ENCODE measurements at regions not wholly inside any gene's neighbourhood (a gene's known extent, or its start where the extent isn't known, plus 50 kb on each side); places are given as distances from the start of the nearest gene placed in this dataset.

- H3K4me1 ChIP-seq (ENCODE audit: insufficient read depth, poor library complexity, severe bottlenecking), result no peaks in the 10 kb centered on the region
Measured at GRCh38 chr14:36020120-36021029, 156.1 kb downstream of the PTCSC3 start.

GRCh38 chr14:36019126-36019525, 157.4 kb downstream of the PTCSC3 start:
- Histone ChIP-seq H3K27me3 (ENCODE audit: insufficient read depth, poor library complexity, severe bottlenecking) (peaks cover 12% of the 10 kb centered on the region), H3K36me3 (ENCODE audit: low read depth) (no peaks in the 10 kb centered on the region), H3K4me3 (ENCODE audit: severe bottlenecking) (no peak overlapping the region), H3K27ac (ENCODE audit: poor library complexity, severe bottlenecking) (no peak overlapping the region), H3K9me3 (ENCODE audit: severe bottlenecking) (no peaks in the 10 kb centered on the region), H3K4me1 (ENCODE audit: insufficient read depth, poor library complexity, severe bottlenecking) (no peaks in the 10 kb centered on the region)
- no peak for TF ChIP-seq CTCF (IDR thresholded peaks at IDR 0.05; ENCODE audit: poor library complexity, severe bottlenecking)
- ATAC-seq (ENCODE audit: low read depth) (no peak), DNase-seq (ENCODE audit: low spot score) (no peak)

More at GRCh38 chr14:36020120-36021029, 156.1 kb downstream of the PTCSC3 start:
- Histone ChIP-seq H3K27me3 (ENCODE audit: insufficient read depth, poor library complexity, severe bottlenecking) (peaks cover 12% of the 10 kb centered on the region), H3K9me3 (ENCODE audit: severe bottlenecking) (no peaks in the 10 kb centered on the region), H3K27ac (ENCODE audit: poor library complexity, severe bottlenecking) (no peak overlapping the region), H3K36me3 (ENCODE audit: low read depth) (no peaks in the 10 kb centered on the region), H3K4me3 (ENCODE audit: severe bottlenecking) (no peak overlapping the region)
- DNase-seq (ENCODE audit: low spot score), result no peak
- TF ChIP-seq CTCF (IDR thresholded peaks at IDR 0.05; ENCODE audit: poor library complexity, severe bottlenecking), result no peak
- ATAC-seq (ENCODE audit: low read depth), result no peak

- Histone ChIP-seq H3K9me3 (ENCODE audit: severe bottlenecking) (no peaks in the 10 kb centered on the region), H3K4me3 (ENCODE audit: severe bottlenecking) (no peak overlapping the region), H3K4me1 (ENCODE audit: insufficient read depth, poor library complexity, severe bottlenecking) (no peaks in the 10 kb centered on the region), H3K27me3 (ENCODE audit: insufficient read depth, poor library complexity, severe bottlenecking) (peaks cover 4% of the 10 kb centered on the region), H3K36me3 (ENCODE audit: low read depth) (no peaks in the 10 kb centered on the region), H3K27ac (ENCODE audit: poor library complexity, severe bottlenecking) (no peak overlapping the region)
- no peak for ATAC-seq (ENCODE audit: low read depth)
- no peak for DNase-seq (ENCODE audit: low spot score)
- TF ChIP-seq CTCF (IDR thresholded peaks at IDR 0.05; ENCODE audit: poor library complexity, severe bottlenecking), result no peak
Measured at GRCh38 chr14:36014236-36014635, 162.3 kb downstream of the PTCSC3 start.

GRCh38 chr14:36013483-36013882, 163.0 kb downstream of the PTCSC3 start:
- ATAC-seq (ENCODE audit: low read depth) (no peak; the same call in 2 of the 3 replicates), DNase-seq (ENCODE audit: low spot score) (no peak)
- no peak overlapping the region for H3K27ac ChIP-seq (ENCODE audit: poor library complexity, severe bottlenecking)
- no peaks in the 10 kb centered on the region for H3K9me3 ChIP-seq (ENCODE audit: severe bottlenecking)
- H3K4me1 ChIP-seq (ENCODE audit: insufficient read depth, poor library complexity, severe bottlenecking), result no peaks in the 10 kb centered on the region
- no peaks in the 10 kb centered on the region for H3K36me3 ChIP-seq (ENCODE audit: low read depth)
- peaks cover 4% of the 10 kb centered on the region for H3K27me3 ChIP-seq (ENCODE audit: insufficient read depth, poor library complexity, severe bottlenecking)
- TF ChIP-seq CTCF (IDR thresholded peaks at IDR 0.05; ENCODE audit: poor library complexity, severe bottlenecking), result no peak
- H3K4me3 ChIP-seq (ENCODE audit: severe bottlenecking), result no peak overlapping the region

GRCh38 chr14:36012621-36013020, 163.9 kb downstream of the PTCSC3 start:
- H3K27me3 ChIP-seq (ENCODE audit: insufficient read depth, poor library complexity, severe bottlenecking), result peaks cover 4% of the 10 kb centered on the region
- DNase-seq (ENCODE audit: low spot score) (no peak), ATAC-seq (ENCODE audit: low read depth) (no peak)
- no peak for TF ChIP-seq CTCF (IDR thresholded peaks at IDR 0.05; ENCODE audit: poor library complexity, severe bottlenecking)
- no peaks in the 10 kb centered on the region for H3K36me3 ChIP-seq (ENCODE audit: low read depth)
- no peaks in the 10 kb centered on the region for H3K9me3 ChIP-seq (ENCODE audit: severe bottlenecking)
- H3K4me1 ChIP-seq (ENCODE audit: insufficient read depth, poor library complexity, severe bottlenecking), result no peaks in the 10 kb centered on the region
- no peak overlapping the region for H3K4me3 ChIP-seq (ENCODE audit: severe bottlenecking)
- no peak overlapping the region for H3K27ac ChIP-seq (ENCODE audit: poor library complexity, severe bottlenecking)
